Panc1 (cell line): ENCODE measurements at regions not wholly inside any gene's neighbourhood (a gene's known extent, or its start where the extent isn't known, plus 50 kb on each side); places are given as distances from the start of the nearest gene placed in this dataset.

Source experiments
- CTCF ChIP-seq: fragments of 450-650 bp; IDR thresholded peaks from 2 replicates; pipeline ENCODE4 v1.5.1; 2017; ENCODE audit warnings: mild to moderate bottlenecking
- POLR2AphosphoS5 ChIP-seq: IDR thresholded peaks from 2 replicates; pipeline ENCODE4 v1.6.1; 2012; ENCODE audit warnings: mild to moderate bottlenecking, low read depth, low read length, moderate library complexity
- REST ChIP-seq, 2 experiments: IDR thresholded peaks; 2 replicates each; pipeline ENCODE4 v1.6.1; 2011 to 2012; ENCODE audit warnings: low read depth in 2 of 2, control low read depth in 1 of 2, low read length in 1 of 2, mild to moderate bottlenecking in 1 of 2, moderate library complexity in 1 of 2; ENCODE audit not compliant: insufficient read depth in 1 of 2
- SIN3A ChIP-seq: IDR thresholded peaks from 2 replicates; pipeline ENCODE4 v1.6.1; 2012; ENCODE audit warnings: low read depth, mild to moderate bottlenecking, low read length, moderate library complexity, borderline replicate concordance; ENCODE audit not compliant: insufficient read depth
- TCF7L2 ChIP-seq: IDR thresholded peaks from 2 replicates; pipeline ENCODE4 v1.6.1; 2011; ENCODE audit warnings: mild to moderate bottlenecking, low read depth, low read length, inconsistent platforms

- no peak for TF ChIP-seq SIN3A
- no peak for TF ChIP-seq POLR2AphosphoS5
- no peak for TF ChIP-seq CTCF
- TF ChIP-seq REST (IDR thresholded peaks at IDR 0.05; ENCODE audit: insufficient read depth in 1 of 2, low read depth in 2 of 2, low read length in 1 of 2), result no peak
- TF ChIP-seq TCF7L2, result no peak
Observed at GRCh38 chr15:97522347-97522746, 438.2 kb upstream of the ARRDC4 start.
